Bronchial epithelial cell (primary cell): ENCODE measurements at regions not wholly inside any gene's neighbourhood (a gene's known extent, or its start where the extent isn't known, plus 50 kb on each side); places are given as distances from the start of the nearest gene placed in this dataset.
A peak's percentile ranks its signal among the peaks of the same experiment; 100 is the strongest.
"Not testable (repeated sequence)": the region's sequence is repeated elsewhere in the genome, so short reads cannot be mapped to it uniquely, and the experiment has no call there.

Experiments used
- DNase-seq: peaks from one replicate; pipeline ENCODE4 v3.0.0-alpha.2; 2010; ENCODE audit warnings: low read depth
- FAIRE-seq: peaks from 2 replicates; lab custom pipeline; 2011; peaks lifted over from hg19 to GRCh38; lab: Jason Lieb, UNC
- H3K27me3 ChIP-seq: 2 replicates; pipeline ENCODE4 v1.5.1; 2011; ENCODE audit warnings: low read length; ENCODE audit not compliant: control insufficient read depth, insufficient read depth
- H3K36me3 ChIP-seq: 2 replicates; pipeline ENCODE4 v1.5.1; 2011; ENCODE audit warnings: low read length; ENCODE audit not compliant: control insufficient read depth, insufficient read depth
- H3K4me3 ChIP-seq: 2 replicates; pipeline ENCODE4 v1.5.1; 2011; ENCODE audit warnings: mild to moderate bottlenecking, low read depth, low read length, control low read depth
- TF ChIP-seq, protein P1 (sequence below): IDR thresholded peaks from 2 replicates; pipeline ENCODE4 v1.5.1; 2011; ENCODE audit warnings: mild to moderate bottlenecking, moderate library complexity, low read length, control low read depth, inconsistent platforms; ENCODE audit not compliant: insufficient read depth, severe bottlenecking

DNA sequence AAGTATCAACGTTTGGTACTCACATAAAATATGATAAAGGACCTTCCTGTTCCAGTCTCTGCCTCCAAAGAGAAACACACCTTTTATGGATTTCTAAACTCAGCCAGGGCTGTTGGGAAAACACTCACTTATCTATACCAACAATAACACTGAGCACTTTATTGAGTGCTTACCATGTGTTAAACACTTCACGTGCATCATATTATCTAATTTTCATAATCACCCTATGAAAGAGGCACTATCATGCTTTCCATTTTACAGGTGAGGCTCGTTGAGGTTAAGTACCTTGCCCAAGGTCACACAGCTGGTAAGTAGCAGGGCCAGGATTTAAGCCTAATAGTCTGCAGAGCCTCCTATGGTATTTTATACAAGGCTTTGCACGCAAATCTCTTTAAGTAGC is 251.5 kb upstream of the SOX9 start:
- TF ChIP-seq, protein P1, sequence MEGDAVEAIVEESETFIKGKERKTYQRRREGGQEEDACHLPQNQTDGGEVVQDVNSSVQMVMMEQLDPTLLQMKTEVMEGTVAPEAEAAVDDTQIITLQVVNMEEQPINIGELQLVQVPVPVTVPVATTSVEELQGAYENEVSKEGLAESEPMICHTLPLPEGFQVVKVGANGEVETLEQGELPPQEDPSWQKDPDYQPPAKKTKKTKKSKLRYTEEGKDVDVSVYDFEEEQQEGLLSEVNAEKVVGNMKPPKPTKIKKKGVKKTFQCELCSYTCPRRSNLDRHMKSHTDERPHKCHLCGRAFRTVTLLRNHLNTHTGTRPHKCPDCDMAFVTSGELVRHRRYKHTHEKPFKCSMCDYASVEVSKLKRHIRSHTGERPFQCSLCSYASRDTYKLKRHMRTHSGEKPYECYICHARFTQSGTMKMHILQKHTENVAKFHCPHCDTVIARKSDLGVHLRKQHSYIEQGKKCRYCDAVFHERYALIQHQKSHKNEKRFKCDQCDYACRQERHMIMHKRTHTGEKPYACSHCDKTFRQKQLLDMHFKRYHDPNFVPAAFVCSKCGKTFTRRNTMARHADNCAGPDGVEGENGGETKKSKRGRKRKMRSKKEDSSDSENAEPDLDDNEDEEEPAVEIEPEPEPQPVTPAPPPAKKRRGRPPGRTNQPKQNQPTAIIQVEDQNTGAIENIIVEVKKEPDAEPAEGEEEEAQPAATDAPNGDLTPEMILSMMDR = no peak

DNA sequence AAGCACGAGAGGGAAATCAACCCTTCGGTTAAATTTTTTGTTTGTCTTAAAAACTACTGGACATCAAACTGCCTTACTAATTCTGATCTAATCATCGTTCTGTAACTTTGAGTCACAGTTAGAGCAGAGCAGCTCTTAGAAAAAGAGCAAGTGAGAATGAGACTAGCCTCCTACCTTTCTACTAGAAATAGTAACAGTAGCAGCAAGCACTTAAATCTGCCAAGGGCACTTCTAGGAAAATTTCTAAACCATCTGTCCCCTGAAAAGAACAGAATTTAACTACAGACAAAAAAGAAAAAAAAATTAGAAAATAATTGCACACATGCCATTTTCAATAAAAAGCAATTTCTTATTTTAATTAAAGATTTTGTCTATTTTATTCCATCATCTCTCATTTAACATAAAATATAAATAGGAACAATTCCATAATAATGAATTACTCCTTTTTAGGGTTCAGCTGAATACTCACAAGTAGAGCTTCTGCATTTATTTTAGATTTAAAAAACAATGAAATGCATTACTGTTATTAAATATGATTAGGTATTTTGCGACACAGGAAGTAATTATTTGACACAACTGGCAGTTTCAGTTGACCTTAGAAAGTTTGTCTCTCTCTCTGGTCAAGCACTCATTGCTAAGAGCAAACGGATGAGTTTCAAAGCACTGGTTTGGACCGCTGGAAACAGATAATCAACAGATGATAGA is 250.8 kb upstream of the SOX9 start:
- Histone ChIP-seq H3K4me3 (no peak overlapping the region), H3K36me3 (no peaks in the 10 kb centered on the region), H3K27me3 (no peaks in the 10 kb centered on the region)
- DNase-seq = no peak
- FAIRE-seq = no peak
- TF ChIP-seq, protein P1 = no peak

More for the DNA sequence above, 251.5 kb upstream of the SOX9 start:
- Histone ChIP-seq H3K36me3 (no peaks in the 10 kb centered on the region), H3K4me3 (no peak overlapping the region), H3K27me3 (no peaks in the 10 kb centered on the region)
- no peak for FAIRE-seq
- no peak for DNase-seq

DNA sequence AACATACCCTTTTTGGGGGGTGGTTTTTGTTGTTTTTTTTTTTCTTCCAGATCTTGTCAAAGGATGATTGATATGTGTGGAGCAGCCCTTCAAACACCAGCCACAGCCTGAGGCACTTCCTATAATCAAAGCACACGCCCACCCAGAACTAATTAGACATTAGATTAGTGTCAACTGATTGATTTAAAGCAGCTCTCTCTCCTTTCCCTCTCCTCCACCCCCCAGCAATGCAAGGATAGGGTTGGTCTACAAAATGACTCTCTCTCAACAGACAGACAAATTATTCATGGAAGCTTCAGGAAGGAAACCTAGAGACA is 250.3 kb upstream of the SOX9 start:
- no peaks in the 10 kb centered on the region for H3K27me3 ChIP-seq
- no peaks in the 10 kb centered on the region for H3K36me3 ChIP-seq
- no peak overlapping the region for H3K4me3 ChIP-seq
- FAIRE-seq (no peak), DNase-seq (no peak)
- TF ChIP-seq, protein P1 = no peak

DNA sequence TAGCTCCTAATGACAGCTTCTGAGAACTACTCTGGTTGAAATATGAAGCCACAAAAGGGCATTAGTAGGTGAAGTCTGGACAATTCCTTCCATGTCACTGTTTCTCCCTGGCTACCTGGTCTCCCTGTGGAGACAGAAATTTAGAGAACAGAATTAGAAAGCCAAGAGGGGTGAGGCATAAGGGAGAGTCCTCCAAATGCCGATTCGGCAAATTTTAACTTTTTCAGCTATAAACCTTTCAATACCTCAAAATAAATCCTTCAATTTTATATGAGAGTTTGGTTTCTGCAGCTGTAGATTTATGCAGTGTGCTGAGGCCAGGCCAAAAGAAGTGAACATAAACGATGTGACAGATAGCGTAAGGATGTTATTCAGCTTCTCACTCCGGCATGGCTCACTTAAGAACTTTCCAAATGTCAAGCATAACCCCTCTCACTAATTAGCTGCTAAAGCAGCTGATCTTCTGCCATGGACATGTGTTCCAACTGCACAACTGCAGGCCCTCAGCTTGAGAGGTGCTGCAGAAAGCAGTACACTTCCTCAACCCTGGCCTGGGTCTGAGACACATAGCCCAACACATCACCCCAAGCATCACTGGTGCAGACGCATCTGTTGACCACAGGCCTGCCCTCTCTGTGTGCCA is 247.9 kb upstream of the SOX9 start:
- FAIRE-seq (peak; percentile 82), DNase-seq (no peak)
- TF ChIP-seq, protein P1 = no peak
- no peaks in the 10 kb centered on the region for H3K27me3 ChIP-seq
- no peak overlapping the region for H3K4me3 ChIP-seq
- H3K36me3 ChIP-seq = no peaks in the 10 kb centered on the region

DNA sequence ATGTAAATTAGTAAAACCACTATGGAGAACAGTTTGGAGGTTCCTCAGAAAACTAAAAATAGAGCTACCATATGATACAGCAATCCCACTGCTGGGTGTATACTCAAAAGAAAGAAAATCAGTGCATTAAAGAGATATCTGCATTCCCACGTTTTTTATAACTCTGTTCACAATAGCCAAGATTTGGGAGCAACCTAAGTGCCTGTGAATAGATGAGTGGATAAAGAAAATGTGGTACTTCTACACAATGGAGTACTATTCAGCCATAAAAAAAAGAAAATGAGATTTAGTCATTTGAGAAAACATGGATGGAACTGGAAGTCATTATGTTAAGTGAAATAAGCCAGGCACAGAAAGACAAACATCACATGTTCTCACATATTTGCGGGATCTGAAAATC is 246.0 kb upstream of the SOX9 start:
- not testable (repeated sequence) for H3K27me3 ChIP-seq, FAIRE-seq, H3K36me3 ChIP-seq, DNase-seq, H3K4me3 ChIP-seq

DNA sequence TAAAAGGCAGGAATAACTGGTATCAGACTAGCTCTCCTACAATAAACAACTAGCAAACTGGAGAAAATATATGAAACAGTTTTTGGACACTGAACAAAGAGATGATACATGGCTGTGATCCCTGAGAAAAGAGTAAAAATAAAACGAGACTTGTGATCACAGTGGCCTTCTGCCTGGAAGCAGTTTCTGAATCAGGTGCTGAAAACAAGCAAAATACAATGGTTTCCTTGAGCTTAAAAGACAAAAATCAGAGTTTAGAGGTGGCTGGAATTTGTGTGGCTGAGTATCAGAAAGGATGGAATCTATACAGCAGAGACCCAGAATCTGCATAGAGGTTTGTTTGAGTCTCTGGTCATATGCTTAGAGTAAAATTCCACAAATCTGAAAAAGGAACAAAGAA is 242.5 kb upstream of the SOX9 start:
- H3K36me3 ChIP-seq = no peaks in the 10 kb centered on the region
- no peak for FAIRE-seq
- H3K27me3 ChIP-seq = no peaks in the 10 kb centered on the region
- TF ChIP-seq, protein P1 = no peak
- no peak for DNase-seq
- no peak overlapping the region for H3K4me3 ChIP-seq
